Stimulated activated CD4-positive, alpha-beta T cell treated with anti-CD3 and anti-CD28 coated beads, Interleukin-1b, Interleukin-23, amount 100 ng/mL, for 1 hour (primary cell): ENCODE measurements at regions not wholly inside any gene's neighbourhood (a gene's known extent, or its start where the extent isn't known, plus 50 kb on each side); places are given as distances from the start of the nearest gene placed in this dataset.
"Not testable (repeated sequence)": the region's sequence is repeated elsewhere in the genome, so short reads cannot be mapped to it uniquely, and the experiment has no call there.

Source experiments
- DNase-seq, 2 donors: peaks; one replicate each; pipeline ENCODE4 v3.0.0-alpha.2; 2020; ENCODE audit warnings: low read depth in 2 of 2

DNA sequence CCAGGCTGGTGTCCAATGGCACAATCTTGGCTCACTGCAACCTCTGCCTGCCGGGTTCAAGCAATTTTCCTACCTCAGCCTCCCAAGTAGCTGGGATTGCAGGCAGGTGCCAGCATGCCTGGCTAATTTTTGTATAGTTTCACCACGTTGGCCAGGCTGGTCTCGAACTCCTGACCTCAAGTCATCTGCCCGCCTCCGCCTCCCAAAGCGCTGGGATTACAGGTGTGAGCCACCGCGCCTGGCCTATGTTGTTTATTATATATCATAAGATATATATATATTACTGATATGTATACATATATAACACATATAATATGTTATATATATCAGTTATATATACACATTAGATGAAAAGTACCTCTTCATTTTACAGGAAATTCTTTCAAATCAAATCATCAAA, 914.7 kb downstream of the FOXD4L5 start:
- DNase-seq = not testable (repeated sequence)

DNA sequence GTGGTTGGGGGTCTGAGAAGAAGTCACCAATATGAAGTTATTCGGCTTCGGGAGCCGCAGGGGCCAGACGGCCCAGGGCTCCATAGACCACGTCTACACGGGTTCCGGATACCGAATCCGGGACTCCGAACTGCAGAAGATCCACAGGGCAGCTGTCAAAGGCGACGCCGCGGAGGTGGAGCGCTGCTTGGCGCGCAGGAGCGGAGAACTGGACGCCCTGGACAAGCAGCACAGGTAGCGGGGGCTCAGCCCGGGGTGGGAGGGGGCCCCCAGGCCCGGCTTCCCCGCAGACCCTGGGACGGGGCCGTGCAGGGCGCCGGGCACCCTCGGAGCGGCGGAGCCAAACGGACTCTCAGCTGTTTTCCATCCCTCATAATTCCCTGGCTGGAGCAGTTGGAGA, 915.4 kb downstream of the FOXD4L5 start:
- not testable (repeated sequence) for DNase-seq

DNA sequence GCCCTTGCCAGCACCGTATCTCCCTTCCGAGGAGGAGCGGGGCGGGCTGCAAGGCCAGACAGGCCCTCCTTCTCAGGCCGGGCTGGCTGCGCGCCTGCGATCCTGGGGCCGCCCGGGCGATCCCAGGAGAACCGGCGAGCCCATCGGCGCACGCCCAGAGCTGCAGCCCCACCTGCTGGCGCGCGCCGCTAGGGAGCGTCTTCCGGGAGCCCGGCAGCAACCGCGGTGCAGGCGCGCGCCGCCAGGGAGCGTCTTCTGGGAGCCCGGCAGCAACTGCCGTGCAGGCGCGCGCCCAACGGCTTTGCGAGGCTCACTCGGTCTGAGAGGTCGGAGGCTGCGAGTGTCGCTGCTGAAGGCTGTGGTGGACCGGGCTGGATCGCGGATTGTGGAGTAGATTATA, 915.9 kb downstream of the FOXD4L5 start:
- DNase-seq = peak; percentile 32 to 62

DNA sequence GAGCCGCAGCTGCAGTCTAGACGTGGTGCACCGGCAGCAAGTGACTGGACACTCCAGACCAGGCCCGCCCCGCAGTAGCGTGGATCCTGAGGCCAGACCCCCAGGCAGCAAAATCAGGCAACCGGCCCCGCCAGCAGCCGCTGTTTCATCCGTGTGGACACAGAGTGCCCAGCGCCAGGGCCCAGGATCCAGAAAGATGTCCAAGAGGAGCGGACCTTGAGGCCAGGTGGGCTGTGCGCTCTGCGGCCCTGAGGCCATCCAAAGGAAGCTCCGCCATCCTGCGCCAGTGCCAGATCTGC, 916.4 kb downstream of the FOXD4L5 start:
- not testable (repeated sequence) for DNase-seq

DNA sequence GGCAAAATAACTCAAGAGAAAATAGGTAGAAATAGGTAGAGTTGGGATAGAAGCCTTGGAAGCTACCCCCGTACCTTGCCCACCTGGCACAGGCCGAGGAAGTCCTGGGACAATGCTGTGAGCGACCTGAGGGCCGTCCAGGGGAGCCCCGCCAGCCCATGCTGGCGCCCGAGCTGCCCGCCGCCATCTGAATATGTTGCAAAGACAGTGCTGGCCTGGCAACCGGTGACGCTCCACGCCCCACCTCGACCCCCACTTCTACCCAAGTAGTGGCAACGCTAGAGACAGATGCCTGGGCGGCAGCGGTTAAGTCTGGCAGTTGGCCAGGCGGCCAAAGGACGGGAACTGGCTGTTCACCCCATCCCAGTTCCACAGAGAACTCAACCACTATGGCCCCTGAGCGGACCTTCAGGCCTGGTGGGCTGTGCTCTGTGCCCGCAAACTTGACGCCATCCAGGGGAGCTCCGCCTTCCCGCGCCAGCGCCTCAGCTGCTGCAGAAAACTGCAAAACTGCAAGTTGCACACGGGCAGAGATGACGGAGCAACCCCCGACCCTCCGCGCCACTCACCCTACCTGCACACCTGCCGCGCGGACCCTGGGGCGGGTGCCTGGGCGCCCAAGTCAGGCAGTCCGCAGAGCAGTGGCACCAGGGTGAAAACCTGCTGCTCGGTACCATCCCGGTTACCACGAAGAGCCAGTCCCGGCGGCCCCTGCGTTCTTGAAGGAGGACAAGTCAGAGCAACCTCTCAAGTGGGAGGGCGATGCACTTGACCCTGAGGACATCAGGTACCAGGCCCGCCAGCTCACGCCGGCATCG, 917.0 kb downstream of the FOXD4L5 start:
- not testable (repeated sequence) for DNase-seq
